ENCODE measurements at regions not wholly inside any gene's neighbourhood (a gene's known extent, or its start where the extent isn't known, plus 50 kb on each side); places are given as distances from the start of the nearest gene placed in this dataset.

- TF ChIP-seq, protein P1, sequence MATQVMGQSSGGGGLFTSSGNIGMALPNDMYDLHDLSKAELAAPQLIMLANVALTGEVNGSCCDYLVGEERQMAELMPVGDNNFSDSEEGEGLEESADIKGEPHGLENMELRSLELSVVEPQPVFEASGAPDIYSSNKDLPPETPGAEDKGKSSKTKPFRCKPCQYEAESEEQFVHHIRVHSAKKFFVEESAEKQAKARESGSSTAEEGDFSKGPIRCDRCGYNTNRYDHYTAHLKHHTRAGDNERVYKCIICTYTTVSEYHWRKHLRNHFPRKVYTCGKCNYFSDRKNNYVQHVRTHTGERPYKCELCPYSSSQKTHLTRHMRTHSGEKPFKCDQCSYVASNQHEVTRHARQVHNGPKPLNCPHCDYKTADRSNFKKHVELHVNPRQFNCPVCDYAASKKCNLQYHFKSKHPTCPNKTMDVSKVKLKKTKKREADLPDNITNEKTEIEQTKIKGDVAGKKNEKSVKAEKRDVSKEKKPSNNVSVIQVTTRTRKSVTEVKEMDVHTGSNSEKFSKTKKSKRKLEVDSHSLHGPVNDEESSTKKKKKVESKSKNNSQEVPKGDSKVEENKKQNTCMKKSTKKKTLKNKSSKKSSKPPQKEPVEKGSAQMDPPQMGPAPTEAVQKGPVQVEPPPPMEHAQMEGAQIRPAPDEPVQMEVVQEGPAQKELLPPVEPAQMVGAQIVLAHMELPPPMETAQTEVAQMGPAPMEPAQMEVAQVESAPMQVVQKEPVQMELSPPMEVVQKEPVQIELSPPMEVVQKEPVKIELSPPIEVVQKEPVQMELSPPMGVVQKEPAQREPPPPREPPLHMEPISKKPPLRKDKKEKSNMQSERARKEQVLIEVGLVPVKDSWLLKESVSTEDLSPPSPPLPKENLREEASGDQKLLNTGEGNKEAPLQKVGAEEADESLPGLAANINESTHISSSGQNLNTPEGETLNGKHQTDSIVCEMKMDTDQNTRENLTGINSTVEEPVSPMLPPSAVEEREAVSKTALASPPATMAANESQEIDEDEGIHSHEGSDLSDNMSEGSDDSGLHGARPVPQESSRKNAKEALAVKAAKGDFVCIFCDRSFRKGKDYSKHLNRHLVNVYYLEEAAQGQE (IDR thresholded peaks at IDR 0.05; ENCODE audit: insufficient read depth in 1 of 2, low read depth in 2 of 2, low read length in 2 of 2), result no peak
- TF ChIP-seq TAF1 (IDR thresholded peaks at IDR 0.05; ENCODE audit: borderline replicate concordance, insufficient read depth, low read length), result no peak
- TF ChIP-seq SIN3A (IDR thresholded peaks at IDR 0.05; ENCODE audit: borderline replicate concordance, insufficient read depth, low read length), result no peak
- TF ChIP-seq FOXP2 (optimal IDR thresholded peaks at IDR 0.05; ENCODE audit: borderline replicate concordance, extremely low read depth, extremely low read length, insufficient read depth), result no peak
- TF ChIP-seq POLR2AphosphoS5 (IDR thresholded peaks at IDR 0.05; ENCODE audit: low read depth, low read length), result no peak
These were observed 274.4 kb upstream of the HDAC4 start for GRCh38 chr2:239674981-239675825.

DNA sequence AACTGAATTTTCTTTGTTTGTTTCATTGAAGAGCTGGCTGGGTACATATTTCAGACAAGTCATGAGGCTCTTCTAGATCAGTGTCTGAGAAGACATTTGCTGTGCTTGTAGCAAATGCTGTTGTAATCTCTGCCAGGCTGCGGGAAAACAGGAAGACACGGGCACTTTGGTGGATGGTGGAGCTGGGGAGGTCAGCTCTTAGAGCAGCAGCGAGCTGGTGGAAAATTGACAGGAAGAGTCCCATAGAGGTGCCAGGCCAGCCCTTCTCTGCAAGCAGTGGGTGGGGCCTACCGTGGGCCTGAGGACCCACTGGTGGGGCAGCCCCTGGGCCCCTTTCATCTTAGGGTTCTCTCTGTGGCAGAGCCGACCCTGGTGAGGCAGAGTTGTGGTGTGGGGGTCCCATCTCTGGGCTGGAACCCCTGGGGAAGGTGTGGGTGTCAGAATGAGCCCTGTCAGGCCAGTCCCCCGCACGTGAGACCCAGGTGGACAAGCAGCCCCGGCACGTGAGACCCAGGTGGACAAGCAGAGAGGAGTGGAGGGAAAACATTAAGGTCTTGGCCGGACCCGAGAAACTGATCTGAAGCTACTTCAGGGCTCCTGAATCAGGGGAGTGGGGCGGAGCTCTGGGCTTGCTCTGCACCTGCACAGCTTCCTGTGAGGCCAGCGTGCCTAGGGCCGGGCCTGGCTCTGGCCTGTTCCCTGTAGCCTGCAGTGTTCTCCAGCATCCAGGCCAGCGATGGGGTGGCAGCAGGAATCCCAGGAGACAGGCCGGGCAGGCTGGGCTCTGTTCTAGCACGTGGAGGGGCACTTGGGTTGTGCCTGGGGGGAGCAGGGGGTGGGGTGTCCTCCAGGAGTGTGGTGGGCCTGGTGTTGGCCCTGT lies 273.5 kb upstream of the HDAC4 start:
- TF ChIP-seq, protein P1 (IDR thresholded peaks at IDR 0.05; ENCODE audit: insufficient read depth in 1 of 2, low read depth in 2 of 2, low read length in 2 of 2), result no peak
- no peak for TF ChIP-seq SIN3A (IDR thresholded peaks at IDR 0.05; ENCODE audit: borderline replicate concordance, insufficient read depth, low read length)
- TF ChIP-seq POLR2AphosphoS5 (IDR thresholded peaks at IDR 0.05; ENCODE audit: low read depth, low read length), result no peak
- no peak for TF ChIP-seq TAF1 (IDR thresholded peaks at IDR 0.05; ENCODE audit: borderline replicate concordance, insufficient read depth, low read length)

GRCh38 chr2:239673641-239674040 lies 272.8 kb upstream of the HDAC4 start:
- TF ChIP-seq FOXP2 (optimal IDR thresholded peaks at IDR 0.05; ENCODE audit: borderline replicate concordance, extremely low read depth, extremely low read length, insufficient read depth) (no peak), TAF1 (IDR thresholded peaks at IDR 0.05; ENCODE audit: borderline replicate concordance, insufficient read depth, low read length) (no peak), POLR2AphosphoS5 (IDR thresholded peaks at IDR 0.05; ENCODE audit: low read depth, low read length) (no peak), SIN3A (IDR thresholded peaks at IDR 0.05; ENCODE audit: borderline replicate concordance, insufficient read depth, low read length) (no peak)
- TF ChIP-seq, protein P1 (IDR thresholded peaks at IDR 0.05; ENCODE audit: insufficient read depth in 1 of 2, low read depth in 2 of 2, low read length in 2 of 2), result no peak

- TF ChIP-seq, protein P1 (IDR thresholded peaks at IDR 0.05; ENCODE audit: insufficient read depth in 1 of 2, low read depth in 2 of 2, low read length in 2 of 2), result no peak
- TF ChIP-seq FOXP2 (optimal IDR thresholded peaks at IDR 0.05; ENCODE audit: borderline replicate concordance, extremely low read depth, extremely low read length, insufficient read depth) (no peak), POLR2AphosphoS5 (IDR thresholded peaks at IDR 0.05; ENCODE audit: low read depth, low read length) (no peak), SIN3A (IDR thresholded peaks at IDR 0.05; ENCODE audit: borderline replicate concordance, insufficient read depth, low read length) (no peak), TAF1 (IDR thresholded peaks at IDR 0.05; ENCODE audit: borderline replicate concordance, insufficient read depth, low read length) (no peak)
These were observed 271.4 kb upstream of the HDAC4 start for GRCh38 chr2:239671916-239672849.
